T-cell (primary cell): ENCODE measurements at regions not wholly inside any gene's neighbourhood (a gene's known extent, or its start where the extent isn't known, plus 50 kb on each side); places are given as distances from the start of the nearest gene placed in this dataset.

ENCODE experiments used
- ATAC-seq, 4 experiments: fragments of 200-7000 bp in 3 of 4; fragments of 150-1000 bp in 1 of 4; cut with Tn5 transposase; replicated peaks in 1 of 4; 1 replicate in 3 of 4; 2 replicates in 1 of 4; pipeline ENCODE4 v1.10.0; 2021; ENCODE audit warnings: moderate library complexity in 3 of 4, mild to moderate bottlenecking in 2 of 4, moderate number of reproducible peaks in 1 of 4
- CTCF ChIA-PET, 2 donors: fragments of 300-600 bp; sonication (Branson Sonifier 250); formaldehyde crosslinking; loops; one replicate each; lab custom pipeline; 2022; ENCODE audit warnings: antibody characterized with exemption in 2 of 2; lab: Charles Lee
- POLR2A ChIA-PET, 2 donors: fragments of 300-600 bp; sonication (Branson Sonifier 250); formaldehyde crosslinking; loops; one replicate each; lab custom pipeline; 2022; ENCODE audit warnings: antibody characterized with exemption in 2 of 2; lab: Charles Lee
- DNase-seq, 35 experiments: peaks; one replicate each; pipeline versions ENCODE4 v3.0.0 to v3.0.0-alpha.2; 2013 to 2023
- H3K27ac ChIP-seq: one replicate; pipeline ENCODE4 v1.5.1; 2013; ENCODE audit warnings: low read length
- H3K27me3 ChIP-seq, 2 experiments: replicated peaks in 1 of 2; 1 replicate in 1 of 2; 2 replicates in 1 of 2; pipeline versions ENCODE4 v1.6.1 to v1.7.0; 2013; ENCODE audit warnings: low read length in 1 of 2, mixed read lengths in 1 of 2; ENCODE audit not compliant: control insufficient read depth in 2 of 2, insufficient read depth in 2 of 2; ENCODE audit errors: extremely low read depth in 1 of 2
- H3K36me3 ChIP-seq, 2 donors: 1 replicate in 1 of 2; 2 replicates in 1 of 2; pipeline versions ENCODE4 v1.6.1 to v1.7.0; 2013; ENCODE audit warnings: low read length in 1 of 2; ENCODE audit not compliant: control insufficient read depth in 2 of 2, insufficient read depth in 1 of 2; ENCODE audit errors: extremely low read depth in 1 of 2
- H3K4me1 ChIP-seq, 2 experiments: 1 replicate in 1 of 2; 2 replicates in 1 of 2; pipeline versions ENCODE4 v1.6.1 to v1.7.0; 2013; ENCODE audit warnings: low read length in 2 of 2, mixed read lengths in 1 of 2; ENCODE audit not compliant: insufficient read depth in 2 of 2, control insufficient read depth in 1 of 2; ENCODE audit errors: extremely low read depth in 1 of 2
- H3K4me3 ChIP-seq, 2 donors: 1 replicate in 1 of 2; 2 replicates in 1 of 2; pipeline versions ENCODE4 v1.5.1 to v1.7.0; 2013; ENCODE audit warnings: mild to moderate bottlenecking in 2 of 2, low read length in 1 of 2, moderate library complexity in 1 of 2; ENCODE audit not compliant: control insufficient read depth in 1 of 2; ENCODE audit errors: extremely low read depth in 1 of 2
- H3K9me3 ChIP-seq: 2 replicates; pipeline ENCODE4 v1.7.0; 2013
- H3K27ac Mint-ChIP-seq, 2 donors: one replicate each; pipeline ENCODE4 v1.8.0; 2020 to 2021; ENCODE audit warnings: mild to moderate bottlenecking in 2 of 2, mixed read lengths in 2 of 2
- H3K27me3 Mint-ChIP-seq, 2 donors: one replicate each; pipeline ENCODE4 v1.8.0; 2021 to 2022; ENCODE audit warnings: mixed read lengths in 2 of 2
- H3K36me3 Mint-ChIP-seq: one replicate; pipeline ENCODE4 v1.8.0; 2021; ENCODE audit warnings: mixed read lengths
- H3K4me1 Mint-ChIP-seq, 3 donors: one replicate each; pipeline ENCODE4 v1.8.0; 2020 to 2022; ENCODE audit warnings: mixed read lengths in 3 of 3, mild to moderate bottlenecking in 1 of 3
- H3K4me3 Mint-ChIP-seq, 3 donors: one replicate each; pipeline ENCODE4 v1.8.0; 2020 to 2022; ENCODE audit warnings: mild to moderate bottlenecking in 3 of 3, mixed read lengths in 3 of 3, moderate library complexity in 3 of 3
- H3K9me3 Mint-ChIP-seq, 3 donors: one replicate each; pipeline ENCODE4 v1.8.0; 2020 to 2022; ENCODE audit warnings: mixed read lengths in 3 of 3
- WGBS: methylation state at CpG from one replicate; pipeline ENCODE4 v1.1.5; 2013; ENCODE audit warnings: missing lambda C conversion rate; ENCODE audit not compliant: insufficient coverage; 5-methylcytosine and 5-hydroxymethylcytosine counted together

GRCh38 chr12:93134893-93135285 is 205.8 kb upstream of the EEA1 start:
- H3K4me3 ChIP-seq = no peak overlapping the region
- H3K9me3 ChIP-seq = no peaks in the 10 kb centered on the region
- H3K4me1 ChIP-seq = peaks cover 0 to 13% of the 10 kb centered on the region in 2 experiments
- H3K36me3 ChIP-seq = no peaks in the 10 kb centered on the region
- H3K27ac ChIP-seq = no peak overlapping the region
- Mint-ChIP-seq H3K9me3 (no peaks in the 10 kb centered on the region), H3K4me1 (peaks cover 8 to 23% (median 20%) of the 10 kb centered on the region in 3 donors), H3K4me3 (peak overlapping the region in 1 of 3 donors; percentile 3), H3K36me3 (no peaks in the 10 kb centered on the region), H3K27me3 (no peaks in the 10 kb centered on the region), H3K27ac (no peak overlapping the region)
- DNase-seq = no peak
- no peak for ATAC-seq
- ChIA-PET CTCF (interaction anchor here in 1 of 2 donors (0.6 kb wide), 1 partner anchor 310 kb away, joined by 4 read pairs; no protein-coding TSS in a partner anchor), POLR2A (interaction anchor here in 1 of 2 donors (0.5 kb wide), 1 partner anchor 136 kb away, joined by 3 read pairs; no protein-coding TSS in a partner anchor)
- WGBS = 100% methylated on average over 2 of the region's 3 CpGs
- no peaks in the 10 kb centered on the region for H3K27me3 ChIP-seq

- CTCF ChIA-PET = interaction anchor here in 1 of 2 donors (0.6 kb wide), 1 partner anchor 310 kb away, joined by 4 read pairs; no protein-coding TSS in a partner anchor
- H3K36me3 ChIP-seq = no peaks in the 10 kb centered on the region
- no peaks in the 10 kb centered on the region for H3K27me3 ChIP-seq
- Mint-ChIP-seq H3K27ac (peak overlapping the region; percentile 15 to 39), H3K4me3 (peak overlapping the region in 1 of 3 donors; percentile 3), H3K27me3 (no peaks in the 10 kb centered on the region), H3K4me1 (peaks cover 8 to 23% (median 20%) of the 10 kb centered on the region in 3 donors), H3K9me3 (no peaks in the 10 kb centered on the region), H3K36me3 (no peaks in the 10 kb centered on the region)
- peaks cover 0 to 10% of the 10 kb centered on the region in 2 experiments for H3K4me1 ChIP-seq
- POLR2A ChIA-PET = no interaction called here
- H3K27ac ChIP-seq = no peak overlapping the region
- no peaks in the 10 kb centered on the region for H3K9me3 ChIP-seq
- WGBS = 50% methylated on average over 1 of the region's 6 CpGs
- H3K4me3 ChIP-seq = no peak overlapping the region
- ATAC-seq = peak in 1 of 4 experiments; percentile 24
- DNase-seq = no peak
These were observed 206.5 kb upstream of the EEA1 start for GRCh38 chr12:93135286-93136239.

- Histone ChIP-seq H3K27ac (no peak overlapping the region), H3K4me3 (no peak overlapping the region), H3K36me3 (peaks cover 0 to 3% of the 10 kb centered on the region in 2 donors), H3K4me1 (peaks cover 0 to 10% of the 10 kb centered on the region in 2 experiments), H3K9me3 (no peaks in the 10 kb centered on the region), H3K27me3 (no peaks in the 10 kb centered on the region)
- ChIA-PET CTCF (interaction anchor here in 1 of 2 donors (0.5 kb wide), 1 partner anchor 1692 kb away, joined by 3 read pairs; no protein-coding TSS in a partner anchor), POLR2A (no interaction called here)
- Mint-ChIP-seq H3K27me3 (no peaks in the 10 kb centered on the region), H3K36me3 (no peaks in the 10 kb centered on the region), H3K27ac (no peak overlapping the region), H3K9me3 (peaks cover 0 to 4% (median 0%) of the 10 kb centered on the region in 3 donors), H3K4me3 (no peak overlapping the region), H3K4me1 (peaks cover 8 to 23% (median 20%) of the 10 kb centered on the region in 3 donors)
- DNase-seq = no peak
- 74% methylated on average over 3 of the region's 6 CpGs for WGBS
- ATAC-seq = no peak
These were observed 207.4 kb upstream of the EEA1 start for GRCh38 chr12:93136253-93137055.

- no peaks in the 10 kb centered on the region for H3K27me3 ChIP-seq
- H3K27ac ChIP-seq = no peak overlapping the region
- Mint-ChIP-seq H3K4me1 (peaks cover 8 to 23% (median 20%) of the 10 kb centered on the region in 3 donors), H3K27me3 (no peaks in the 10 kb centered on the region), H3K27ac (no peak overlapping the region), H3K9me3 (peaks cover 0 to 4% (median 4%) of the 10 kb centered on the region in 3 donors), H3K4me3 (no peak overlapping the region), H3K36me3 (no peaks in the 10 kb centered on the region)
- H3K36me3 ChIP-seq = peaks cover 0 to 3% of the 10 kb centered on the region in 2 donors
- no peaks in the 10 kb centered on the region for H3K9me3 ChIP-seq
- DNase-seq (no peak), ATAC-seq (no peak)
- ChIA-PET CTCF (no interaction called here), POLR2A (interaction anchor here in 1 of 2 donors (0.7 kb wide), 1 partner anchor 375 kb away, joined by 3 read pairs; no protein-coding TSS in a partner anchor)
- peaks cover 0 to 10% of the 10 kb centered on the region in 2 experiments for H3K4me1 ChIP-seq
- 74% methylated on average over 3 of the region's 6 CpGs for WGBS
- no peak overlapping the region for H3K4me3 ChIP-seq
These were observed 208.8 kb upstream of the EEA1 start for GRCh38 chr12:93137656-93138612.

GRCh38 chr12:93139028-93139665 is 210.1 kb upstream of the EEA1 start:
- no peaks in the 10 kb centered on the region for H3K27me3 ChIP-seq
- ATAC-seq = no peak
- no peak for DNase-seq
- POLR2A ChIA-PET = no interaction called here
- peaks cover 0 to 3% of the 10 kb centered on the region in 2 donors for H3K36me3 ChIP-seq
- Mint-ChIP-seq H3K4me3 (no peak overlapping the region), H3K27ac (no peak overlapping the region), H3K27me3 (no peaks in the 10 kb centered on the region), H3K9me3 (peaks cover 0 to 4% (median 4%) of the 10 kb centered on the region in 3 donors), H3K36me3 (no peaks in the 10 kb centered on the region), H3K4me1 (peaks cover 8 to 23% (median 20%) of the 10 kb centered on the region in 3 donors)
- H3K4me1 ChIP-seq = peaks cover 0 to 10% of the 10 kb centered on the region in 2 experiments
- H3K27ac ChIP-seq = no peak overlapping the region
- H3K4me3 ChIP-seq = no peak overlapping the region
- WGBS = 89% methylated on average over 1 of the region's 1 CpG
- CTCF ChIA-PET = no interaction called here
- no peaks in the 10 kb centered on the region for H3K9me3 ChIP-seq
